Peyer's patch (tissue), 4 donors: ENCODE measurements at regions not wholly inside any gene's neighbourhood (a gene's known extent, or its start where the extent isn't known, plus 50 kb on each side); places are given as distances from the start of the nearest gene placed in this dataset.

Experiments used
- POLR2A ChIP-seq, 2 donors: fragments of 450-650 bp; IDR thresholded peaks; one replicate each; pipeline ENCODE4 v1.5.1; 2017; ENCODE audit warnings: antibody characterized with exemption in 2 of 2, mild to moderate bottlenecking in 2 of 2, moderate library complexity in 2 of 2
- TF ChIP-seq, protein P1 (sequence below), 6 experiments: fragments of 450-650 bp in 4 of 6; fragments of 200-600 bp in 2 of 6; sonication (generic) in 1 of 6; IDR thresholded peaks; one replicate each; pipeline ENCODE4 v1.5.1; 2017 to 2019; ENCODE audit warnings: antibody characterized with exemption in 6 of 6, mild to moderate bottlenecking in 3 of 6, moderate library complexity in 1 of 6

DNA sequence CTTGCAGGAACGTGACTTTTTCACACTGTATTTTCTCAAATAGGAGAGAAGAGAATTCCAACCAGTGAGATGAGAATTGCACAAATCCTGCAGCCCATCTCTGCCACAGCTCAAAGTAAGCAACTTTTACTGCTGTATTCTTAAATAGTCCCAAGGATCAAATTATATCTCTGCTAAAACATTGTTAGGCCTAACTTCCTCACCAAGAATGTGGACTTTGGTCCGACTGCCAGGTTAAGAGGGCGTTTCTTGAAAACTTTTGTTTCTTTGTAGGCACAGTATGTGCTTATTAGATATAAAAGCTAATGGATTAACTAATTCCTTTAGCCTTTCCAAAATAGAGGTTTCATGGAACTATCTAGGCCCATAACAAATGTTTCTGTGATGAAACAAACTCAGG, 61.4 kb upstream of the IFNG-AS1 start:
- TF ChIP-seq, protein P1, sequence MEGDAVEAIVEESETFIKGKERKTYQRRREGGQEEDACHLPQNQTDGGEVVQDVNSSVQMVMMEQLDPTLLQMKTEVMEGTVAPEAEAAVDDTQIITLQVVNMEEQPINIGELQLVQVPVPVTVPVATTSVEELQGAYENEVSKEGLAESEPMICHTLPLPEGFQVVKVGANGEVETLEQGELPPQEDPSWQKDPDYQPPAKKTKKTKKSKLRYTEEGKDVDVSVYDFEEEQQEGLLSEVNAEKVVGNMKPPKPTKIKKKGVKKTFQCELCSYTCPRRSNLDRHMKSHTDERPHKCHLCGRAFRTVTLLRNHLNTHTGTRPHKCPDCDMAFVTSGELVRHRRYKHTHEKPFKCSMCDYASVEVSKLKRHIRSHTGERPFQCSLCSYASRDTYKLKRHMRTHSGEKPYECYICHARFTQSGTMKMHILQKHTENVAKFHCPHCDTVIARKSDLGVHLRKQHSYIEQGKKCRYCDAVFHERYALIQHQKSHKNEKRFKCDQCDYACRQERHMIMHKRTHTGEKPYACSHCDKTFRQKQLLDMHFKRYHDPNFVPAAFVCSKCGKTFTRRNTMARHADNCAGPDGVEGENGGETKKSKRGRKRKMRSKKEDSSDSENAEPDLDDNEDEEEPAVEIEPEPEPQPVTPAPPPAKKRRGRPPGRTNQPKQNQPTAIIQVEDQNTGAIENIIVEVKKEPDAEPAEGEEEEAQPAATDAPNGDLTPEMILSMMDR (IDR thresholded peaks at IDR 0.05) = no peak
- no peak for TF ChIP-seq POLR2A (IDR thresholded peaks at IDR 0.05)
